ENCODE measurements at regions not wholly inside any gene's neighbourhood (a gene's known extent, or its start where the extent isn't known, plus 50 kb on each side); places are given as distances from the start of the nearest gene placed in this dataset.

GRCh38 chr13:73259061-73260017 lies 200.5 kb downstream of the KLF5 start:
- TF ChIP-seq CTCF (IDR thresholded peaks at IDR 0.05) (no peak), POLR2A (IDR thresholded peaks at IDR 0.05) (no peak), EP300 (IDR thresholded peaks at IDR 0.05) (no peak)
